Activated CD4-positive, alpha-beta T cell treated with anti-CD3 and anti-CD28 coated beads for 4 hours (primary cell): ENCODE measurements at regions not wholly inside any gene's neighbourhood (a gene's known extent, or its start where the extent isn't known, plus 50 kb on each side); places are given as distances from the start of the nearest gene placed in this dataset.

Experiments
- DNase-seq, 2 donors: peaks; one replicate each; pipeline ENCODE4 v3.0.0-alpha.2; 2020

- no peak for DNase-seq
Measured at GRCh38 chr2:22525681-22526080, 859.3 kb upstream of the KLHL29 start.

- no peak for DNase-seq
Measured at GRCh38 chr2:22530131-22530530, 854.8 kb upstream of the KLHL29 start.

- no peak for DNase-seq
Measured at GRCh38 chr2:22536133-22536532, 848.8 kb upstream of the KLHL29 start.

GRCh38 chr2:22554453-22554852 lies 830.5 kb upstream of the KLHL29 start:
- no peak for DNase-seq

GRCh38 chr2:22557406-22557805 lies 827.6 kb upstream of the KLHL29 start:
- DNase-seq, result no peak

GRCh38 chr2:22560021-22560420 lies 825.0 kb upstream of the KLHL29 start:
- DNase-seq, result no peak

GRCh38 chr2:22579341-22579740 lies 805.6 kb upstream of the KLHL29 start:
- DNase-seq, result no peak

GRCh38 chr2:22582107-22582506 lies 802.9 kb upstream of the KLHL29 start:
- DNase-seq, result no peak

- no peak for DNase-seq
Measured at GRCh38 chr2:22596306-22596705, 788.7 kb upstream of the KLHL29 start.

GRCh38 chr2:22600156-22600555 lies 784.8 kb upstream of the KLHL29 start:
- DNase-seq, result no peak

GRCh38 chr2:22600999-22601398 lies 784.0 kb upstream of the KLHL29 start:
- DNase-seq, result no peak

GRCh38 chr2:22604136-22604535 lies 780.8 kb upstream of the KLHL29 start:
- DNase-seq, result no peak

GRCh38 chr2:22616031-22616430 lies 768.9 kb upstream of the KLHL29 start:
- no peak for DNase-seq

GRCh38 chr2:22623620-22624019 lies 761.4 kb upstream of the KLHL29 start:
- DNase-seq, result no peak

GRCh38 chr2:22626621-22627020 lies 758.4 kb upstream of the KLHL29 start:
- DNase-seq, result no peak

GRCh38 chr2:22628221-22628620 lies 756.8 kb upstream of the KLHL29 start:
- no peak for DNase-seq

- DNase-seq, result no peak
Measured at GRCh38 chr2:22628906-22629305, 756.1 kb upstream of the KLHL29 start.

GRCh38 chr2:22634167-22634566 lies 750.8 kb upstream of the KLHL29 start:
- DNase-seq, result no peak

GRCh38 chr2:22656426-22656825 lies 728.6 kb upstream of the KLHL29 start:
- no peak for DNase-seq

GRCh38 chr2:22673529-22673928 lies 711.5 kb upstream of the KLHL29 start:
- no peak for DNase-seq

- no peak for DNase-seq
Measured at GRCh38 chr2:22683914-22684313, 701.1 kb upstream of the KLHL29 start.

- DNase-seq, result no peak
Measured at GRCh38 chr2:22690096-22690495, 694.9 kb upstream of the KLHL29 start.

- no peak for DNase-seq
Measured at GRCh38 chr2:22691666-22692065, 693.3 kb upstream of the KLHL29 start.

- no peak for DNase-seq
Measured at GRCh38 chr2:22692746-22693145, 692.2 kb upstream of the KLHL29 start.

- no peak for DNase-seq
Measured at GRCh38 chr2:22694300-22694699, 690.7 kb upstream of the KLHL29 start.

- DNase-seq, result no peak
Measured at GRCh38 chr2:22694856-22695255, 690.1 kb upstream of the KLHL29 start.
